Suppressor macrophage treated with lipopolysaccharide for 4 hours (primary cell): ENCODE measurements at regions not wholly inside any gene's neighbourhood (a gene's known extent, or its start where the extent isn't known, plus 50 kb on each side); places are given as distances from the start of the nearest gene placed in this dataset.
"Not testable (repeated sequence)": the region's sequence is repeated elsewhere in the genome, so short reads cannot be mapped to it uniquely, and the experiment has no call there.

Experiments
- DNase-seq: peaks from one replicate; pipeline ENCODE4 v3.0.0-alpha.2; 2020

DNA sequence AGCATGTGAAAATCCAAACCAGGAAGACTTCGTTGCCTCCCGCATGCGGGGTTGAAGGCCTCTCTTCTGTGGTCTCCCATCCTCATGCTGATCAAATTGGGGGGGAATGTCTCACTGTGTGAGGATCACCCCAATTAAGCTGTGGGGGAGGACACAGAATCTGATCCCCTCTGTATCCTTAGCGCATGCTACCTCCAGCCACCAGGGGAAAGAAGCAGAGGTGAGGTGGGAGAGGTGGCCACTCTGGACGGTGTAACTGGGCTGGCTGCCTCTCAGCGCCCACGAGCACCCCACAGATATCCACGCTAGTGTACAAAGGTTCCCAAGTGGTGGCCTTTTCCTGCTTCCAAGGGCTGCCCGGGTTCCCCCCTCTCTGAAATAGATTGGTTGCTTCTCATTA is 177.6 kb upstream of the PLGLB1 start:
- not testable (repeated sequence) for DNase-seq

DNA sequence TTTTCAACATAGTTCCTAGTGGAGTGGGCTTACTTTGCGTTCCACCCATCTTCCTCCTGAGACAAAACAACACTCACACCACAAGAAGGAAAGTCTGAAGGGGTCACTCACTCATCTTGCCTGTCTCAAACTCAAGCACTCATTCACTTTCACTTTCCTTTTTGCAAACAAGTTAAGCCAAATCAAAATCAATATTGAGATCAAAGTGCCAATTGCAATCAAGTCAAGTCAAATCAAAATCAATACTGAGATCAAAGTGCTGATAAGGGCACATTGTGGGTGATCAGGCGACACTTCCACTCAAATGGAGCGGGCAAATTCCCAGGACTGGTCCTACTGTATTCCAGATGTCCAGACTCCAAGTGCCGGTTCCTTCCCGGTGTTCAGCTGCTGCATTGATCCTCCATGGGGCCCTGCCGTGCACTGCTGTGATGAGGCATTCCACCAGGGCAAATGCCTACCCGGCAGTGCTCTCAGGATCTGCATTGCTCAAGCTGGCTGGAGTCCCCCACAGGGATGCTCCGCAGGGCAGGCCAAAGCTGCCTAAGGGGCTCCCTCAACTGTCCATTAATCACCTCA is 183.0 kb upstream of the PLGLB1 start:
- not testable (repeated sequence) for DNase-seq

DNA sequence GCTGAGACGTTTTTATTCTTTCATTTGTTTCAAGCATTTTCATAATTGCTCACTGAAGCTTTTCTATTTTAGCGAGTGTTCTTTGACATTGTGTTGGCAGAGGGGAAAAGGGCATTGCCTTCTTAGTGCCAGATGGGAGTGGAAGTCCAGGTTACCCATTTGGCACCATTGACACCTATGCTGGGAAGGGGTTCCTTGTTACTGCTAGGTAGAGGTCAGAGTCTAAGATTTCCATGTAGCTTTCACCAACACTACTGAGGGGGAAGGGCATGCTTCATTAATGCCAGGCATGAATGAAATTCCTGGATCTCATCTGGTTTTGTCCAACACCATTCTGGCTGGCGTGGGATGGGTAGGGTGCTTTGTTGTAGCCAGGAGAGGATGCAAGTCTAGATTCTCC is 191.3 kb upstream of the PLGLB1 start:
- not testable (repeated sequence) for DNase-seq

DNA sequence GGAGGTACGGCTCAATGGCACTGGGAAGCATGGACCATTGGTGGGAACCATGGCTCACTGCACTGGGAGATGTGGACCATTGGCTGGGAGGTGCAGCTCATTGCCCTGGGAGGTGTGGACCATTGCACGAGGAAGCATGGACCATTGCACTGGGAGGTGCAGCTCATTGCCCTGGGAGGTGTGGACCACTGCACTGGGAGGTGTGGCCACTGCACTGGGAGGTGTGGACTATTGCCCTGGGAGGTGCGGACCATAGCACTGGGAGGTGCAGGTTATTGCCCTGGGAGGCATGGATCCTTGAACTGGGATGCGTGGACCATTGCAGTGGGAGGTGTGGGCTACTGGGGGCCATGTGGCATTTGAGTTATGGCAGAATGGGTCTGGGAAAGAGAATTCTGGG is 195.4 kb upstream of the PLGLB1 start:
- DNase-seq: not testable (repeated sequence)

DNA sequence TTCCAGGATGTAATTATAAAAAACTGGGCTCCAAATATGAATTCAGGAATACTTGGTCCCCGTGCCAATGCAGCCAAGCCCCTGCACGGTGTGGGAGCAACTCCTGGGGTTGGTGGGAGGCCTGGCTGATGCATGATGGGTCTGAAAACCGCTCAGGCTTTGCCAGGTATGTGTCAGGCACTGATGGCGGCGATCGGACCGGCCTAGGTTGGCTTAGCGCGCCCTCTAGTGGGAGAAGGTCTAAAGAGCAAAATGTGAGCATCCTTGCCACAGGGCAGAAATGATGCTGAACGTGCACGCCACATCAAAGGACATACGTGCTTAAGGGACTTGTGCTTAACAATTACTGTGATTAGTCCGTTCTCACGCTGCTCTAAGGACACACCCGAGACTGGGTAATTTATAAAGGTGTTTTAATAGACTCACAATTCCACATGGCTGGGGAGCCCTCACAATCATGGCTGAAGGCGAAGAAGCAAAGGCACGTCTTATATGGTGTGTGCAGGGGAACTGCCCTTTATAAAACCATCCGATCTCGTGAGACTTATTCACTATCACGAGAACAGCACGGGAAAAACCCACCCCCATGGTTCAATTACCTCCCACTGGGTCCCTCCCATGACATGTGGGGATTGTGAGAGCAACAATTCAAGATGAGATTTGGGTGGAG is 196.2 kb upstream of the PLGLB1 start:
- not testable (repeated sequence) for DNase-seq

DNA sequence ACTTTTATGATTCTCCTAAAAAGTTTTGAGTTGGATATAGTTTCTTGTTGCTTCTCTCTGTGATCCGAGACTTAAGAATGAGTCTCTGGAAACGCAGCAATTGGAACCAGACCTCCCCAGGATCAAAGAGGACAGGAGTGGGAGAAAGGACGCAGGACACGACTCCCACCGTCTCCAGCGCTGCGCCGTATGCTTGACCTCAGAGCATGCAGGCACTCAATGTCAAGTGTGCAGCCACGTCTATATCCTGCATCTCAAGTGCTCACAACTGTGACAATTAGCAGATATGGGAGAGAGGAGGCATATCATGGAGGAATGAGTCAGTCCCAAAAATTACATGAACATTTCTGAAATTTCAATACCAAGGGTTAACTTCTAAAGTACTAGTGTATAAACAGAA is 199.0 kb upstream of the PLGLB1 start:
- DNase-seq: not testable (repeated sequence)

DNA sequence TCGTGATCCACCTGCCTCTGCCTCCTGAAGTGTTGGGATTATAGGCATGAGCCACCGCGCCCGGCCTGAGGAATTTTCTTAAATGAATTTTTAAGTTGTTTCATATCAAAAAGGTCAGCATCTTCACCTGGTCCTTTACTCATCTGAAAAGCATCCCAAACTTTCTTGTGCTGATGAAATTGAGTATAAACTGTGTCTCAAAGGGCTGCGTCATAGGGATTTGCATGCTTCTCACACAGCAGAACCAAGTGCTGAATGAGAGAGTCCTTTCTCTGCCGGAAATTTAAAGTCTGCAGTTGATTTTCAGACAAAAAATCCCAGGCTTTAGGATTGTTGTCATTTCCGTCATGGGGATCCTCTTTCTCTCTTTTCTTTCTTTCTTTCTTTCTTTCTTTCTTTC is 200.5 kb upstream of the PLGLB1 start:
- not testable (repeated sequence) for DNase-seq

DNA sequence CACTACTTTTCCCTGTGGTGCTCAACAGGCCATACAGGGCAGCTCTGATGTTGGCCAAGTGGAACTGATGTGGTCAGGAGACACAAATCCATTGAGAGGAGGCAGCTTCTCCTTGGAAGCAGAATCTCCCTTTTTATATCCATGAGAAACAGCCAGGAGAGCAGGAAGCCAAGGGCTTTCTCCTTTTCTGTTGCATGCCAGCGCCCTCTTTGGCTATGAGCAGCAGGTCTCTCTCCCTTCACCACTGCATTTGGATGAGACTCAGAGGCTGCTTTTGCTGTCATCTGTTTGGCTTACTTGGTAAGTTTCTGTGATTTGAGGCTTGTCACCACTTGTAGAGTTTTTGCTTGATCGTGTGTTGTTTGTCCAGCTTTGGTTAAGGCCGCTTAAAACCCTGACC is 202.2 kb upstream of the PLGLB1 start:
- DNase-seq: not testable (repeated sequence)

DNA sequence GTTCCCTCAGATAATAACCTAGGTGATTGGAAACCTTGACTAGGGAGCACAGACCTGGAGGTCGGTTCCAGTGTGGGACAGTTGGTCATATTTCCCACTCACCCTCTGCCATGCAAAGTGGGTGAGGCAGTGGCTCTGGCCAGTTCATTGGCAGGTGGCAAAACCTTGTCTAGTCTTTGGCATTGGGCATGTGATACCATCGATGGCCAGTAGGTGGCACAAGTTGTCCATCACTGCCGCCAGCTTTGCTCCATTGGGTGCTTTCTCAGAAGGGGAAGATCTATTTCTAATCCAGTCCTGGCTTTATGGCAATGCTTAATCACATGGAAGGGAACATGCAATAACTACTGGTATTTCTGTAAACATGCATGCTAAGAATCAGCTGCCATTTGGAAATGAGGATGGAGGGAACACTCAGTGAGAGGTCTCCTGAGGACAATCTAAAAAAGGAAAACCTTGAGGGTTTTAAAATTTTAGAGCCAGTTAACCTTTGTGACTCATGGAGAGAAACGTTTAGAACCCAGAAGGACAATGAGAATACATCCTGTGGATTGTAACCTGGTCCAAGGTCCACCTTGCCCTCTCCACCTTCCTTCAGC is 207.5 kb upstream of the PLGLB1 start:
- DNase-seq: peak; percentile 12

GRCh38 chr2:87229964-87230363 is 208.3 kb upstream of the PLGLB1 start:
- not testable (repeated sequence) for DNase-seq

DNA sequence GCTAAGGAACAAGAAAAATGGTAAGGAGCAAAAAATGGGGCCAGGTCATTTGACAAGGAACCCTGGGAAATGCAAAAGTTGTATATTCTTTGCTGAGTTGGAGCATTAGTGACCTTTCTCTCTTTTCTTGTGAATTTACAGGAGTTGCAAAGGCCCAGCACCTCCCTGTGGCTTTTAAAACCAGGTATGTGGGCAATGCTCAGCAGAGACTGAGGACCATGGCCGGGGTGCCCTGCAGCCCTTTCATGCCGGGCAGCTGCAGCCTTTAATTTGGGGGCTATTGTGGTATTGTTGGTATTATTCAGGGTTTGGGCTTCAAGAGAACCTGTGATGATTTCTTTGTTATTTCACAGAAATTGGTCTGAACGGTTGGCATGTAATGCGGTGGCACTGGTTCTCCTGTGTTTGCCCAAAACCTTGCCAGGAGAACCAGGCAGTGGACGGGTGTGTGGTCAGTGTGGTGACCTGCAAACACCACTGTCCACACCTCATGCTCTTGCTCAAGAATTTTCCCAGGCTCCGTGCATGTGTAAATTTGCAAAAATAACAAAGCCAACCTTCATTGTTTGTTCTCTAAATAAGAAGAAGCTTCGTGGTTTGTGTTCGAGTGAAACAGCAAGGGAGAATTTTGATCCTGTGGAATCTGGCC is 213.8 kb upstream of the PLGLB1 start:
- DNase-seq: not testable (repeated sequence)

DNA sequence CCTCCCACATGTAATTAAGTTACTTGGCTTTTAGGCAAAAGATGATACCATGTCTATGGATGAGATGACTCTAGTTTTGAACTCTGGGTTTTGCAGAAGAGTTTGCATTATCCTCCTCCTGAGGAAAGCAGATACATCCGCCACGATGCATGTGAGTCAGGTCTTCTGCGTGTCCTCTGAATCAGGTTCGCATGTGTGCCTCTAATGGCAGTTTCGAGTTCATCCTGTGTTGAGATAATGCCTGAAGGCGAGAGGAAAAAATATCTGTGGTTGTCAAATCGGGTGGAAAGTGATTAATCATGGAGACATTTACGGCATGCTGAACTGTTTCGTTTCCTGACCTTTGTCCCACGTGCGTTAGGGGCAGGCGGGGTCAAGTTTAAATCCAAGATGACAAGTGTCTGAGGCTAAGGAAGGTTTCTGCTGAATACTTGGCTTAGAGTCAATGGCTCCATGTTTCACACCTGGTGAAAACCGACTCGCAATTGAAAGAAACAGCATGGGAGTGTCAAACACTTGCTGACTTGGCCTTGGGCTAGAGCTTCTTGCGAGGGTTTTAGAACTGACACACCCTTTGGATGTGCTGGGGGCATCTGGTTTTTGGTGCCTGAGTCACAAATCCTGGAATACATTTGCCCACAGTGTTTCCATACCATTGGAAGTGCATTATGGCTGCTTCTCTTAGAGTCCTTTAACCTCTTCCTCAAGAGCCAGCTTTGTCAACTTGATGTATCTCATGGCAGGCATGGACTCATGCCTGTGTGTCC is 216.1 kb upstream of the PLGLB1 start:
- DNase-seq: not testable (repeated sequence)

- not testable (repeated sequence) for DNase-seq
These were observed 218.0 kb upstream of the PLGLB1 start for GRCh38 chr2:87239558-87240215.

DNA sequence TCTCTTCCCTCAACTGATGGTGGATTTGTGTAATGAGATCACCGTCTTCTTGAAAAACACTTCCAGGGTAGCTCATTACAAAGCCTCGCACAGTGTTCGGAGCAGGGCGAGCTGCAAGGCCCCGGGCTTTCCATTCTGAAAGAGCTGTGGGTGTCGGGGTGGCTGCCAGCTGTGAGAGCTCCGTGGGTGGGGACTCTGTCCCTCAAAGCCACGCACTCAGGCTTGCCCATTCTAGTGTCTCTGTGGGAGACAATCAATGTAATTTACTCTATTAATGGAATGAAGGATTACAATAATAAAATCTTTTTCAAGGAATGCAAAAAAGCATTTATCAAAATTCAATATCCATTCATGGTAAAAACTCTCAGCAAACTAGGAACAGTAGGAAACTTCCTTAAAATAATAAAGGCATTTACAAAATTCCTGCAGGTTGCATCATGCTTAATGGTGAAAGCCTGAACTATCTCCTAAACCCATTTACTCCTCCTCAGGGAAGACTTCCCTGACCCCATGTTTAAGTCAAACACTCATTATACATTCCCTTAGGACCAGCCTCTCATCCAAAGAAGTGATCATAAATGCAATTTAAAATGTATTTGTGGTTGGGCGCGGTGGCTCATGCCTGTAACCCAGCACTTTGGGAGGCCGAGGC is 224.5 kb upstream of the PLGLB1 start:
- DNase-seq: peak; percentile 7

DNA sequence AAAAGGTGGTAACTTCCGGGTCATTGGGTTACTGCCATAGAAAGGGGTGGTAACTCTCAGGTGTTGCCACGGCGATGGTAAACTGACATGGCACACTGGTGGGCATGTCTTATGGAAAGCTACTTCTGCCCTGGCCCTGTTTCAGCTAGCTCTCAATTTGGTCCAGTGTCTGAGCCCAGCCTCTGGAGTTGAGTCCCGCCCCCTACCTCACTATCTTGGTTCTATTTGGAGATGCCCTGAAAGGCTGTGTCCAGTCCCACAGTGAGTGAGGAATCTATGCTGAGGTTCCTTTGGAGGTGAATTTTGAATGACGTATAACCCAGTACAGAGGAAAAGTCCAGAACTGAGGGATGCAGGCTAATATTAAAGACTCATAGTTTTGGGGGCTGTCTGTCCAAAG is 230.4 kb upstream of the PLGLB1 start:
- not testable (repeated sequence) for DNase-seq

DNA sequence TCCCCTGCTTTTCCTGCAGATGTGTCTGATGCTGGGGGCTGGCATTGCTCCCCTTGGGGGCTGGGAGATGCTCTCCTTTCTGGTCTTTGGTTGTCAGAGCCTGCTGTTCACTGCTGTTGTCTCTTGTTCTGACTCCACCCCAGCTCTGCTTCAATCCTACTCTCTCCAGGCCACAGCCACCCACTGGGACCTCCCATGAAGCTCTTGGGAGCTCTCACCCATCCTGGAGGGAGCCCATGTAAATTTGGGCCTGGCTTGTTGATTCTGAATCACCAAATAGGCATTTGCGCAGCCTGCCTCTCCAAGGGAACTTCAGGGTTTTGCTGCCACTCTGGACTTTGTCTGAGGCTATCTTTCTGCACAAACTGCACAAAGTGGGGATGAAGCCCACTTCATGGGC is 232.9 kb upstream of the PLGLB1 start:
- DNase-seq: not testable (repeated sequence)

GRCh38 chr2:87255410-87255809 is 233.8 kb upstream of the PLGLB1 start:
- DNase-seq: not testable (repeated sequence)

GRCh38 chr2:87258887-87259286 is 237.2 kb upstream of the PLGLB1 start:
- DNase-seq: not testable (repeated sequence)

- DNase-seq: not testable (repeated sequence)
These were observed 240.6 kb upstream of the PLGLB1 start for GRCh38 chr2:87262184-87262702.

GRCh38 chr2:87263868-87264518 is 242.3 kb upstream of the PLGLB1 start:
- DNase-seq: not testable (repeated sequence)

DNA sequence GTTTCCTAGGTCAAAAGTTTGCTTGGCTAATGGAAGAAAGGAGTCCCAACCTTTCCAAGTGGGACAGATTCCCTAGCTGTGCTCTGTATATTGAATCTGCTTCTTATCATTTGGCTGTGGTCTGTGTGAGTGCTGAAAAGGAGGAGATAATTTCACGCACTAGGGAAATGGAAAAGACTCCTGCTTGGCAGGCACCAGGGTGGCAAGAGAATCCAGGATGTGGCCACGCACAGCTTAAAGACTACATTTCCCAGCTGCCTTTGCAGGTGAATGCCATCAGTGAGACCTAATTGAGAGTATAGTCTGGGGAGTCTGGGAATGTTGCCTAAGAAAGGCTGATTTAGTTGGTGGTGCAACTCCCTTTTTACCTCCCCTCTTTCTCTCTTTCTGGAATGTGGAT is 253.5 kb upstream of the PLGLB1 start:
- not testable (repeated sequence) for DNase-seq
